Mesenchymal stem cell (in vitro differentiated cells and primary cell): ENCODE measurements at regions not wholly inside any gene's neighbourhood (a gene's known extent, or its start where the extent isn't known, plus 50 kb on each side); places are given as distances from the start of the nearest gene placed in this dataset.
A peak's percentile ranks its signal among the peaks of the same experiment; 100 is the strongest.

Experiments
- DNase-seq: peaks from one replicate; pipeline ENCODE4 v3.0.0-alpha.2; 2013
- H2AFZ ChIP-seq: one replicate; pipeline ENCODE4 v1.6.1; 2013; ENCODE audit warnings: low read depth, mild to moderate bottlenecking, control low read depth, inconsistent platforms, low read length, moderate library complexity
- H2AK5ac ChIP-seq: 2 replicates; pipeline ENCODE4 v1.6.1; 2013; ENCODE audit warnings: low read length, moderate library complexity, mild to moderate bottlenecking, inconsistent platforms; ENCODE audit not compliant: severe bottlenecking
- H2BK120ac ChIP-seq: one replicate; pipeline ENCODE4 v1.6.1; 2013; ENCODE audit warnings: low read depth, mild to moderate bottlenecking, inconsistent platforms, low read length, moderate library complexity
- H2BK12ac ChIP-seq, 2 experiments: one replicate each; pipeline ENCODE4 v1.6.1; 2013; ENCODE audit warnings: inconsistent platforms in 2 of 2, low read length in 2 of 2, mild to moderate bottlenecking in 2 of 2, moderate library complexity in 2 of 2, control low read depth in 1 of 2
- H2BK15ac ChIP-seq: one replicate; pipeline ENCODE4 v1.6.1; 2013; ENCODE audit warnings: mild to moderate bottlenecking, low read depth, inconsistent platforms; ENCODE audit not compliant: poor library complexity, severe bottlenecking
- H2BK5ac ChIP-seq: 2 replicates; pipeline ENCODE4 v1.6.1; 2013; ENCODE audit warnings: low read depth, mild to moderate bottlenecking, low read length, control low read depth, inconsistent platforms; ENCODE audit not compliant: poor library complexity, severe bottlenecking
- H3K14ac ChIP-seq, 2 experiments: one replicate each; pipeline ENCODE4 v1.6.1; 2013; ENCODE audit warnings: inconsistent platforms in 2 of 2, low read length in 2 of 2, control low read depth in 1 of 2, mild to moderate bottlenecking in 1 of 2, moderate library complexity in 1 of 2
- H3K18ac ChIP-seq, 2 experiments: one replicate each; pipeline ENCODE4 v1.6.1; 2013; ENCODE audit warnings: inconsistent platforms in 2 of 2, low read length in 2 of 2, control low read depth in 1 of 2, low read depth in 1 of 2, mild to moderate bottlenecking in 1 of 2
- H3K23ac ChIP-seq, 2 experiments: one replicate each; pipeline ENCODE4 v1.6.1; 2013; ENCODE audit warnings: inconsistent platforms in 2 of 2, low read length in 2 of 2, mild to moderate bottlenecking in 2 of 2, moderate library complexity in 2 of 2, control low read depth in 1 of 2
- H3K27ac ChIP-seq: 2 replicates; pipeline ENCODE4 v1.5.1; 2013; ENCODE audit warnings: mild to moderate bottlenecking, moderate library complexity, low read length, control low read depth, inconsistent platforms; ENCODE audit not compliant: poor library complexity, severe bottlenecking
- H3K27me3 ChIP-seq, 2 experiments: 2 replicates each; pipeline versions ENCODE4 v1.6.1 to v1.7.0; 2013; ENCODE audit warnings: low read length in 2 of 2, mild to moderate bottlenecking in 2 of 2, moderate library complexity in 2 of 2, control low read depth in 1 of 2, inconsistent platforms in 1 of 2; ENCODE audit not compliant: control insufficient read depth in 1 of 2, insufficient read depth in 1 of 2
- H3K36me3 ChIP-seq, 2 experiments: 2 replicates each; pipeline versions ENCODE4 v1.6.1 to v1.7.0; 2013; ENCODE audit warnings: low read length in 2 of 2, control low read depth in 1 of 2, inconsistent platforms in 1 of 2, low read depth in 1 of 2, mild to moderate bottlenecking in 1 of 2; ENCODE audit not compliant: insufficient read depth in 2 of 2, control insufficient read depth in 1 of 2
- H3K4ac ChIP-seq, 2 experiments: one replicate each; pipeline ENCODE4 v1.6.1; 2013; ENCODE audit warnings: inconsistent platforms in 2 of 2, low read length in 2 of 2, mild to moderate bottlenecking in 2 of 2, moderate library complexity in 2 of 2, control low read depth in 1 of 2, low read depth in 1 of 2
- H3K4me1 ChIP-seq: 2 replicates; pipeline ENCODE4 v1.6.1; 2013; ENCODE audit warnings: low read depth, low read length, control low read depth; ENCODE audit not compliant: control insufficient read depth, insufficient read depth
- H3K4me2 ChIP-seq: 2 replicates; pipeline ENCODE4 v1.6.1; 2013; ENCODE audit warnings: low read length, mild to moderate bottlenecking, inconsistent platforms; ENCODE audit not compliant: poor library complexity, severe bottlenecking
- H3K4me3 ChIP-seq, 2 experiments: 2 replicates each; pipeline versions ENCODE4 v1.5.1 to v1.7.0; 2013; ENCODE audit warnings: low read length in 2 of 2, mild to moderate bottlenecking in 2 of 2, control low read depth in 1 of 2, low read depth in 1 of 2; ENCODE audit not compliant: insufficient read depth in 1 of 2
- H3K79me1 ChIP-seq: replicated peaks from 2 replicates; pipeline ENCODE4 v1.6.1; 2013; ENCODE audit warnings: mild to moderate bottlenecking, control low read depth, low read length, inconsistent platforms; ENCODE audit not compliant: poor library complexity, severe bottlenecking
- H3K9ac ChIP-seq: 2 replicates; pipeline ENCODE4 v1.7.0; 2013; ENCODE audit warnings: mild to moderate bottlenecking, low read length, moderate library complexity
- H3K9me3 ChIP-seq: 2 replicates; pipeline ENCODE4 v1.7.0; 2013; ENCODE audit warnings: mild to moderate bottlenecking, low read length; ENCODE audit not compliant: control insufficient read depth
- H4K8ac ChIP-seq: one replicate; pipeline ENCODE4 v1.6.1; 2013; ENCODE audit warnings: inconsistent platforms, mild to moderate bottlenecking, low read length, moderate library complexity
- H4K91ac ChIP-seq: one replicate; pipeline ENCODE4 v1.6.1; 2013; ENCODE audit warnings: mild to moderate bottlenecking, low read length, inconsistent platforms
- WGBS: methylation state at CpG from one replicate; pipeline ENCODE4 v1.1.7; 2013; ENCODE audit warnings: mixed read lengths; 5-methylcytosine and 5-hydroxymethylcytosine counted together

GRCh38 chr11:92841719-92842118, 127.7 kb upstream of the MTNR1B start:
- Histone ChIP-seq H2BK12ac (no peak overlapping the region), H2AK5ac (no peak overlapping the region), H3K4me2 (no peak overlapping the region), H3K9ac (no peak overlapping the region), H2BK15ac (no peak overlapping the region), H3K4me3 (no peak overlapping the region), H2BK120ac (no peak overlapping the region), H3K79me1 (no peaks in the 10 kb centered on the region), H3K18ac (no peak overlapping the region), H4K8ac (no peak overlapping the region), H3K36me3 (peaks cover 0 to 5% of the 10 kb centered on the region in 2 experiments), H3K14ac (no peak overlapping the region), H4K91ac (no peak overlapping the region), H3K27me3 (no peaks in the 10 kb centered on the region), H2BK5ac (no peak overlapping the region), H3K27ac (no peak overlapping the region), H3K9me3 (no peaks in the 10 kb centered on the region), H3K23ac (no peak overlapping the region), H3K4me1 (peaks cover 2% of the 10 kb centered on the region), H3K4ac (no peak overlapping the region), H2AFZ (no peak overlapping the region)
- WGBS, result 80% methylated on average over 1 of the region's 1 CpG
- no peak for DNase-seq

- H3K14ac ChIP-seq, result no peak overlapping the region
- no peak overlapping the region for H2AFZ ChIP-seq
- H3K36me3 ChIP-seq, result peaks cover 0 to 5% of the 10 kb centered on the region in 2 experiments
- WGBS, result 71% methylated on average over 2 of the region's 4 CpGs
- H3K9ac ChIP-seq, result no peak overlapping the region
- H3K9me3 ChIP-seq, result no peaks in the 10 kb centered on the region
- H3K79me1 ChIP-seq, result no peaks in the 10 kb centered on the region
- no peak overlapping the region for H3K27ac ChIP-seq
- H3K4me2 ChIP-seq, result no peak overlapping the region
- DNase-seq, result no peak
- no peak overlapping the region for H3K18ac ChIP-seq
- H2BK12ac ChIP-seq, result no peak overlapping the region
- no peak overlapping the region for H2BK120ac ChIP-seq
- no peak overlapping the region for H4K91ac ChIP-seq
- no peaks in the 10 kb centered on the region for H3K27me3 ChIP-seq
- peaks cover 2% of the 10 kb centered on the region for H3K4me1 ChIP-seq
- no peak overlapping the region for H2BK5ac ChIP-seq
- no peak overlapping the region for H3K4ac ChIP-seq
- no peak overlapping the region for H2BK15ac ChIP-seq
- no peak overlapping the region for H3K23ac ChIP-seq
- H3K4me3 ChIP-seq, result no peak overlapping the region
- no peak overlapping the region for H4K8ac ChIP-seq
- no peak overlapping the region for H2AK5ac ChIP-seq
These were observed 126.0 kb upstream of the MTNR1B start for GRCh38 chr11:92843455-92843854.

- no peak overlapping the region for H3K4ac ChIP-seq
- H3K79me1 ChIP-seq, result no peaks in the 10 kb centered on the region
- no peak overlapping the region for H3K23ac ChIP-seq
- H3K4me3 ChIP-seq, result no peak overlapping the region
- H3K36me3 ChIP-seq, result peaks cover 0 to 5% of the 10 kb centered on the region in 2 experiments
- no peak overlapping the region for H2BK12ac ChIP-seq
- no peaks in the 10 kb centered on the region for H3K4me1 ChIP-seq
- no peak overlapping the region for H2BK15ac ChIP-seq
- H3K4me2 ChIP-seq, result no peak overlapping the region
- H2AK5ac ChIP-seq, result no peak overlapping the region
- H2AFZ ChIP-seq, result no peak overlapping the region
- no peaks in the 10 kb centered on the region for H3K9me3 ChIP-seq
- H3K27ac ChIP-seq, result no peak overlapping the region
- WGBS, result 93% methylated on average over 13 of the region's 13 CpGs
- no peak overlapping the region for H2BK5ac ChIP-seq
- DNase-seq, result no peak
- no peaks in the 10 kb centered on the region for H3K27me3 ChIP-seq
- no peak overlapping the region for H3K18ac ChIP-seq
- H3K14ac ChIP-seq, result peak overlapping the region in 1 of 2 experiments; percentile 81
- H3K9ac ChIP-seq, result no peak overlapping the region
- H4K8ac ChIP-seq, result no peak overlapping the region
- H4K91ac ChIP-seq, result no peak overlapping the region
- H2BK120ac ChIP-seq, result no peak overlapping the region
These were observed 125.3 kb upstream of the MTNR1B start for GRCh38 chr11:92844197-92844596.

- Histone ChIP-seq H3K36me3 (peaks cover 0 to 5% of the 10 kb centered on the region in 2 experiments), H3K4ac (no peak overlapping the region), H2BK15ac (no peak overlapping the region), H3K18ac (no peak overlapping the region), H3K27me3 (no peaks in the 10 kb centered on the region), H2AK5ac (no peak overlapping the region), H2BK120ac (no peak overlapping the region), H3K4me1 (no peaks in the 10 kb centered on the region), H3K9ac (no peak overlapping the region), H2BK5ac (no peak overlapping the region), H2AFZ (no peak overlapping the region), H3K9me3 (no peaks in the 10 kb centered on the region), H3K14ac (peak overlapping the region in 1 of 2 experiments; percentile 19), H4K8ac (no peak overlapping the region), H2BK12ac (no peak overlapping the region), H3K4me3 (no peak overlapping the region), H3K27ac (no peak overlapping the region), H3K4me2 (no peak overlapping the region), H4K91ac (no peak overlapping the region), H3K79me1 (no peaks in the 10 kb centered on the region), H3K23ac (no peak overlapping the region)
- no peak for DNase-seq
- WGBS, result 30% methylated on average over 4 of the region's 4 CpGs
These were observed 124.1 kb upstream of the MTNR1B start for GRCh38 chr11:92845390-92845789.
